Activated naive CD8-positive, alpha-beta T cell treated with anti-CD3 and anti-CD28 coated beads, Interleukin-2, amount 50 U/mL, for 16 hours (primary cell): ENCODE measurements at regions not wholly inside any gene's neighbourhood (a gene's known extent, or its start where the extent isn't known, plus 50 kb on each side); places are given as distances from the start of the nearest gene placed in this dataset.

Experiments
- DNase-seq: peaks from one replicate; pipeline ENCODE4 v3.0.0-alpha.2; 2020; ENCODE audit warnings: low read depth, low spot score

- no peak for DNase-seq
Observed at GRCh38 chr6:17047889-17048288, 54.0 kb upstream of the STMND1 start.

- DNase-seq = no peak
Observed at GRCh38 chr6:17045581-17046322, 56.1 kb upstream of the STMND1 start.

- DNase-seq = no peak
Observed at GRCh38 chr6:17043148-17043522, 58.7 kb upstream of the STMND1 start.

- no peak for DNase-seq
Observed at GRCh38 chr6:17042422-17043147, 59.3 kb upstream of the STMND1 start.

- no peak for DNase-seq
Observed at GRCh38 chr6:17039266-17039665, 62.6 kb upstream of the STMND1 start.

- DNase-seq = no peak
Observed at GRCh38 chr6:17038316-17038715, 63.5 kb upstream of the STMND1 start.

GRCh38 chr6:17036065-17036393 is 65.8 kb upstream of the STMND1 start:
- DNase-seq = no peak

- no peak for DNase-seq
Observed at GRCh38 chr6:17035257-17036064, 66.4 kb upstream of the STMND1 start.

- DNase-seq = no peak
Observed at GRCh38 chr6:17033746-17034145, 68.1 kb upstream of the STMND1 start.

GRCh38 chr6:17032988-17033634 is 68.7 kb upstream of the STMND1 start:
- DNase-seq = no peak

- DNase-seq = no peak
Observed at GRCh38 chr6:17032590-17032987, 69.3 kb upstream of the STMND1 start.

GRCh38 chr6:17031961-17032360 is 69.9 kb upstream of the STMND1 start:
- DNase-seq = no peak

GRCh38 chr6:17027441-17027840 is 74.4 kb upstream of the STMND1 start:
- no peak for DNase-seq

- DNase-seq = no peak
Observed at GRCh38 chr6:17022604-17023003, 79.2 kb upstream of the STMND1 start.

- DNase-seq = no peak
Observed at GRCh38 chr6:17021539-17021889, 80.3 kb upstream of the STMND1 start.

GRCh38 chr6:17020889-17021538 is 80.8 kb upstream of the STMND1 start:
- no peak for DNase-seq

- DNase-seq = no peak
Observed at GRCh38 chr6:17018425-17018824, 83.4 kb upstream of the STMND1 start.

GRCh38 chr6:17017416-17017815 is 84.4 kb upstream of the STMND1 start:
- no peak for DNase-seq

GRCh38 chr6:17015551-17016381 is 86.1 kb upstream of the STMND1 start:
- no peak for DNase-seq

GRCh38 chr6:17015144-17015543 is 86.7 kb upstream of the STMND1 start:
- DNase-seq = no peak

GRCh38 chr6:17013701-17014100 is 88.1 kb upstream of the STMND1 start:
- no peak for DNase-seq
